GM12873 (cell line): ENCODE measurements at regions not wholly inside any gene's neighbourhood (a gene's known extent, or its start where the extent isn't known, plus 50 kb on each side); places are given as distances from the start of the nearest gene placed in this dataset.

Source experiments
- TF ChIP-seq, protein P1 (sequence below): IDR thresholded peaks from 2 replicates; pipeline ENCODE4 v1.5.1; 2012; ENCODE audit warnings: low read depth, mild to moderate bottlenecking, moderate library complexity, low read length, control low read depth; ENCODE audit not compliant: insufficient read depth; ENCODE audit errors: missing control alignments

DNA sequence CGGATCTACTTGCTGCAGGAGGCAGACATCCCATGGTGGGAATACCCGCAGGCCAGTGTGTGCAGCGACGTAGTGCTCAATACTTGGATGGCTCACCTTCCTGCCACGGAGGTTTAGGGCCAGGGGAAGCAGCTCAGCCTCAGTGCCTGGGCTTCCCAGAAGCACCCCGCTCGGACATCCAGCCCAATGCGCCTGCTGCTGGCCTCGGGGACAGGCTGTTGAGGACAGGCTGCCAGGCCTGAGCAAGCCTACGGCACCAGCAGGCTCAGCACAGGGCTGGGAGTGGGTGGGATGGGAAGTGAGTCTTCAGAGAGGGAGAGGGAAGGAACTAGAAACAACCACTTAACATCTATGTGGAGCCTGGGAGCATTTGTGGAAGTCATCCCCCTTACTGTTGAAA is 441.3 kb upstream of the MGMT start:
- TF ChIP-seq, protein P1, sequence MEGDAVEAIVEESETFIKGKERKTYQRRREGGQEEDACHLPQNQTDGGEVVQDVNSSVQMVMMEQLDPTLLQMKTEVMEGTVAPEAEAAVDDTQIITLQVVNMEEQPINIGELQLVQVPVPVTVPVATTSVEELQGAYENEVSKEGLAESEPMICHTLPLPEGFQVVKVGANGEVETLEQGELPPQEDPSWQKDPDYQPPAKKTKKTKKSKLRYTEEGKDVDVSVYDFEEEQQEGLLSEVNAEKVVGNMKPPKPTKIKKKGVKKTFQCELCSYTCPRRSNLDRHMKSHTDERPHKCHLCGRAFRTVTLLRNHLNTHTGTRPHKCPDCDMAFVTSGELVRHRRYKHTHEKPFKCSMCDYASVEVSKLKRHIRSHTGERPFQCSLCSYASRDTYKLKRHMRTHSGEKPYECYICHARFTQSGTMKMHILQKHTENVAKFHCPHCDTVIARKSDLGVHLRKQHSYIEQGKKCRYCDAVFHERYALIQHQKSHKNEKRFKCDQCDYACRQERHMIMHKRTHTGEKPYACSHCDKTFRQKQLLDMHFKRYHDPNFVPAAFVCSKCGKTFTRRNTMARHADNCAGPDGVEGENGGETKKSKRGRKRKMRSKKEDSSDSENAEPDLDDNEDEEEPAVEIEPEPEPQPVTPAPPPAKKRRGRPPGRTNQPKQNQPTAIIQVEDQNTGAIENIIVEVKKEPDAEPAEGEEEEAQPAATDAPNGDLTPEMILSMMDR: no peak

DNA sequence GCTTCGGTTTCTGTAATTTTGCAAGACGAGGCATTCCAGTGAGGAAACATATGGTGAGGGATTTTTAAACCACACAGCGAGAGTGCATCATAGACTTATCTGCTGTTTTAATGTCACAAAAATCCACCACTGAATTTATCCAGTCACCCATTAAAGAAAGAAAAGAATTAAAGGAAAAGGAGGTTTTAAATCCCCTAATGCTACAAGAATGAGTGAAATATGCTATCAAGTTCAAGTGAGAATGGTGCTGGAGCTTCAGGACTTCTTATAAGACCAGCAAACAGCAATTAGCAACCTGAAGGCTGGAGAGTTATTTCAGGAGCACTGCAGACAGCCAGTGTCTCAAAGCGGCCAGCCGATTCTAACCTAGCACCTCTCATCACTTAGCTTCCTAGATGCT is 439.1 kb upstream of the MGMT start:
- TF ChIP-seq, protein P1: no peak

DNA sequence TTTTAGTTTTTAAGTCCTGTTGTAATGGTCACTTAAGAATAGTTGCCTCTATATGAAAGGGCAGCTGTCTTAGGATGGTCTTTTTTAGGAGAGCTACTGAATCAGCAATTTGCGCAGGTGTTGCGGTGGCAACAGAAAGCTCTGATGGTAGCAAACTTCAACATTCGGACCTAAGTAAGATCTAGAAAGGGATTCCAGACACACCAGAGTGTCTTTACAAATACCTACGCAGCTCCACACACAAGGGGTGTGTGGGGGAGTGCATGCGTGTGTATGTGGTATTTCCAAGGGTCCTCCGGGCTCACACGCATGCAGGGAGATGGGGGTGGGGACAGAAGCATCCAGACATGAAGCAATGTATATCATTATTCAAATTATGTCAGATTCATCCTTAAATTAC is 438.6 kb upstream of the MGMT start:
- TF ChIP-seq, protein P1: no peak

DNA sequence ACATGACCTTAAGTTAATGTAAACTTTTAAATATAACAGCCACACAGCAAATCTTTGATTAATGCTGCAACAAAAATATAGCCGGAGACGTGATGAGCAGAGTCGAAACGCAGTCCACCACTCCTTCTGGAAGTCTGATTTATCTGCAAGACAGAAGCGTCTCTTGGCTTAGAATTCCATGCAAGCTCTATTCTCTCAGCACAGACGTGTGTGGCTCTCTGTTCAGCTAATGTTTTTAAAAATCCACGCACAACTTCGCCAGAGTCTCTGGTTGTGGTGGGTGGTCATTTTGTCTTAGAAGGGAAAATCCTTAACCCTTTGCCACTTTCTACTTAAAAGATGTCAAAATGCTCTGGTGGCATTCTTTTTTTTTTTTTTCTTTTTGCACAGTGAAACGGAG is 438.0 kb upstream of the MGMT start:
- TF ChIP-seq, protein P1: no peak

DNA sequence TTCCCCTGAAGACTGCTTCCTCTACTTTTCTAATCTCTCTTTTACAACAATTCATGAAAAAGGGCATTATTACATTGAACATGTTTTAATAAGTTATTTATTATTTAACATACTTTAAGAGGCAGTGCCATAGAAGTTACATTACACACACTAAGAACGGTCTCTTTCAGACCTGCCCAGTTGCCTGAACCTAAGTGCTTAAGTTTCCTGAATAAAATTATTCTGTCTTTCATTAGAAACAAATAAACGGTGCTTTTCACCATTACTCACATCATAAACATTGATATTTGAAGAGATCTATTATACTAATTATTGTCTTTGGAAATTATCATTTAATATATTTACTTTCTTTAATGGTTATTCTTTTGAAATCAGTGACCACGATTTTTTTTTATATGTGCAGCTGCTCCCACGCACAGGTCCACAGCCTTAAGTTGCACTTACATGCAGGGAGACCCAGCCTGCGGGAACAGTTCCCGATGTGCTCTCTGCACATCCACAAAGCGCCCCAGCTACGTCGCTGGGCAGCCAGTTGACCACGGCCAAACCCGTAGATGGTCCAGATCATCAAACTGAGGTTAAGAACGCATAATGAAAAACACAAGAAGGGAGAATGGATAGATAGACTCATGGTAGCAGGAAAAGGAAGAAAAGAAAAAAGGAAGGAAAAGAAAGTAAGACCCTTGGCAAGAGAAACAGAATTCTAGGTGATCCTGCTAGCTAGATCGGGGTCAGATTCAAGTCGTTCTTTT is 437.0 kb upstream of the MGMT start:
- TF ChIP-seq, protein P1: no peak

DNA sequence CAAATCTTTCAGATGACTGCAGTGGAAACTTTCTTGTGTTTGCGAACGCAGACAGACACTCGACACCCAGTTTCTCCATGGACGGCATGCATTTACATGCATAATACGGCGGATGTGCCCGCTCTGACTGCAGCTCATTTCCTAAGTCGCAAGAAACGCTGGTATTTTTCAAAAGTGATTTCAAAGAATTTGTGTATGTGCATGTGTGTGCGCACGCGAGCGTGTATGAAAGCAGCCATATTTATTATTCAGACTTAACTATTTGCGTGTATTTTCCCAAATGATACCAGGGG is 436.5 kb upstream of the MGMT start:
- TF ChIP-seq, protein P1: no peak

DNA sequence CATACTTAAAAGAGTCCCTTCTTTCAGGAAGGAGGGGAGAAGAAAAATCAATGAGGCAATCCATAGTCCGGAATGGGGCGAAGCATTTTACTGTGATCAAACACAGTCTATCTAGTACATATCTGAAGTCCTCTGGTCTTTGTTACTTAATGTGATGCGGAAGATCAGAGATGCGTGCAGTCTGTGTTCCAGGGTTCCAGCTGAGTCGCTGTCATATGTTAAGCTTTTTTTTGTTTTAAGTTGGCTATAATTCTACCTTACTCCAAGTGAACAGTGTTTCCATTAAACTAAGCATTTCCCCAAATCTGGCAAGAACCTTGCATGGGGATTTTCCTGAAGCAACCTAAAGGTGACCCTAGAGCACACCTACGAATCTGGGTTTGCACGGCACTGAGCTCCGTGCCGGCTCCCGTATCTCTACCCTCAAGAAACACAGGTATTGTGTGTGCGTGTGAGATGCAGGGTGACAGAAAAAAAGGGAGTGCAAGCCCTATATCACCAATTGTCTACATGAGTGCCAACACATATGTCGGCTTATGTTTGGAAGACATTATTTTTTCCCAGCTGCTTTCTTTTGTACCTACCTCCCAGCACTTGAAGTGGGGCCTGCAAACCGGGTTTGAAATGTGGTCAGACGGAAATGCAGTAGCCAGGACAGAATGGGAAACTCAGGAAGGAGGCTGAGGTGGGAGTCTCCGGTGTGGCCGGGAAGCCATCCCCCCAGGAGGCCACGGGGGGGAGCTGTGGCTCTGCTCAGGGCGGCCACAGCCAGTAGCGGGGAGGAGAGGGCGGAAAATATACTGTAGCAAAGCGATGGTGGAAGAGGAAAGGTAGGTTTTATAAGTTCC is 435.8 kb upstream of the MGMT start:
- TF ChIP-seq, protein P1: peak; percentile 86
